ENCODE measurements at regions not wholly inside any gene's neighbourhood (a gene's known extent, or its start where the extent isn't known, plus 50 kb on each side); places are given as distances from the start of the nearest gene placed in this dataset.
"Not testable (repeated sequence)": the region's sequence is repeated elsewhere in the genome, so short reads cannot be mapped to it uniquely, and the experiment has no call there.

DNA sequence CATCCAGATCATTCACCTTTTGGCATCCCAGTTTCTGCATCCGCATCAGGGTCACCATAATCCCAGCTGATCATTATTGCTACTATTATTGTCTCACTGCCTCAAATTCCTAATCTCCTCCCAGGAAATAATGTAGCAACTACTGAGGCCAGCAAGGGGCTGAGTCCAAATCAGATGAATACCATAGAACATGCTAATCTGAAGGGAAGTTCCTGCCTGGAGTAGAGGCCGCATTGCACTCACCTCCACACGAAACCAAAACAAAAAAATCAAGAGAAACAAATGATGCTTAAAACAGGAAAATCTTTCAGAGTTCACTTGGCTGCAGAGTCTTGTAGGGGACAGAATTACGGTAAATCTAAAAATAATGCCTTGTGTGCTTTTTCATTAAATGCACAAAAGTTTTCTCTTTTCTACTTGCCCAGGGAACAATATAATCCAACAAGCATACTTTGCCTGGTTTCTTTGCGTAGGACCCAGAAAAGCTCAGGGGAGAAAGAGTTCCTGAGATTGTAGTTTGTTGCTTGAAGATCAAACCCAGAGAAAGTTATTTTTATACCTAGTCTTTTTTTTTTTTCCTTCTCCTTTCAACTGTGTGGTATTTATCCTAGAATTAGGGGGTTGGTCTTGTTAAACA lies 87.7 kb upstream of the KLF4 start:
- Histone ChIP-seq H3K4me3 (no peak overlapping the region), H3K27me3 (no peaks in the 10 kb centered on the region), H3K36me3 (no peaks in the 10 kb centered on the region), H3K4me1 (ENCODE audit: insufficient read depth) (no peaks in the 10 kb centered on the region), H3K9me3 (no peaks in the 10 kb centered on the region), H3K27ac (no peak overlapping the region)
- TF ChIP-seq, protein P1, sequence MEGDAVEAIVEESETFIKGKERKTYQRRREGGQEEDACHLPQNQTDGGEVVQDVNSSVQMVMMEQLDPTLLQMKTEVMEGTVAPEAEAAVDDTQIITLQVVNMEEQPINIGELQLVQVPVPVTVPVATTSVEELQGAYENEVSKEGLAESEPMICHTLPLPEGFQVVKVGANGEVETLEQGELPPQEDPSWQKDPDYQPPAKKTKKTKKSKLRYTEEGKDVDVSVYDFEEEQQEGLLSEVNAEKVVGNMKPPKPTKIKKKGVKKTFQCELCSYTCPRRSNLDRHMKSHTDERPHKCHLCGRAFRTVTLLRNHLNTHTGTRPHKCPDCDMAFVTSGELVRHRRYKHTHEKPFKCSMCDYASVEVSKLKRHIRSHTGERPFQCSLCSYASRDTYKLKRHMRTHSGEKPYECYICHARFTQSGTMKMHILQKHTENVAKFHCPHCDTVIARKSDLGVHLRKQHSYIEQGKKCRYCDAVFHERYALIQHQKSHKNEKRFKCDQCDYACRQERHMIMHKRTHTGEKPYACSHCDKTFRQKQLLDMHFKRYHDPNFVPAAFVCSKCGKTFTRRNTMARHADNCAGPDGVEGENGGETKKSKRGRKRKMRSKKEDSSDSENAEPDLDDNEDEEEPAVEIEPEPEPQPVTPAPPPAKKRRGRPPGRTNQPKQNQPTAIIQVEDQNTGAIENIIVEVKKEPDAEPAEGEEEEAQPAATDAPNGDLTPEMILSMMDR (IDR thresholded peaks at IDR 0.05) = no peak
- no peak for TF ChIP-seq POLR2A (IDR thresholded peaks at IDR 0.05)
- TF ChIP-seq EP300 (IDR thresholded peaks at IDR 0.05) = no peak
- intact Hi-C loops (cut with DNase I) = no loop called here
- DNase-seq = no peak
- 56 to 67% (median 59%) methylated on average over 5 of the region's 5 CpGs for WGBS, 3 donors

DNA sequence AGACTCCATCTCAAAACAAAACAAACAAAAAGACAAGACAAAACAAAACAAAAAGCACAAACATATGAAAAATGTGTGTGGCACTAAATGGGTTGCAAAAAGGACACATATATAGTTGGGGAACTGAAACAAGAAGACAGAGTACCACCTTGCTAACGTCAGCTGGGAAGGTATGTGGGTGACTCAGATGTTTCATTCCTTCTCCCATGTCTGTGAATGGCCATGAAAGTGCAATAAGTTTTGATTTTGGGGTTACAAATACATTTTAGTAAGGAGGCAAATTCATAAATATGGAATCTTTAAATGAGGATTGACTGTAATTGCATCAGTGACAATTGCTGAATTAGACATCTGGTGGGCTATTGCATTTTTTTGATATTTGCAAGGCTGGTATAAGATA lies 81.6 kb upstream of the KLF4 start:
- Histone ChIP-seq H3K4me1 (ENCODE audit: insufficient read depth) (no peaks in the 10 kb centered on the region), H3K27me3 (no peaks in the 10 kb centered on the region), H3K9me3 (no peaks in the 10 kb centered on the region), H3K4me3 (no peak overlapping the region), H3K27ac (no peak overlapping the region), H3K36me3 (no peaks in the 10 kb centered on the region)
- no peak for DNase-seq
- intact Hi-C loops (cut with DNase I) = no loop called here
- TF ChIP-seq, protein P1 (IDR thresholded peaks at IDR 0.05) = no peak
- TF ChIP-seq POLR2A (IDR thresholded peaks at IDR 0.05) (no peak), EP300 (IDR thresholded peaks at IDR 0.05) (no peak)
- WGBS, 3 donors = 64 to 86% (median 68%) methylated on average over 1 of the region's 1 CpG

DNA sequence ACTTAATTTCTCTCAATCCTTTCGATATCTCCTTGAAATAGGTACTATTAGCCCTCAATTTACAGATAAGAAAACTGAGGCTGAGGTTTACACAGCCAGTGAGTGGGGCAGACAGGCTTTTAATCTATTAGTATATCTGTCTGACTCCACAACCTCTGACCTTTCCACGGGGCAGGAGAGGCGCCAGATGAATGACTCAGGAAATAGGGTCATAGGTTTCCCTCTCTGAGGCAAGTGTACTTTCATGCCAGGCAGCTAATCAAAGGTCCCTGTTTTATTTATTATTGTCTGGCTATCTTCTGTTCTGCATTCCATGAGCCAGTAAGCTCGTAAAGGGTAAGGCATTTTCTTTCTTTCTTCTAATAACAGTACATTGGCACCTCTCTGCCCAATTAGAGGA lies 79.6 kb upstream of the KLF4 start:
- H3K9me3 ChIP-seq = no peaks in the 10 kb centered on the region
- no peak overlapping the region for H3K4me3 ChIP-seq
- TF ChIP-seq, protein P1 (IDR thresholded peaks at IDR 0.05) = no peak
- TF ChIP-seq EP300 (IDR thresholded peaks at IDR 0.05) = no peak
- no peak for TF ChIP-seq POLR2A (IDR thresholded peaks at IDR 0.05)
- no peaks in the 10 kb centered on the region for H3K4me1 ChIP-seq (ENCODE audit: insufficient read depth)
- no peak for DNase-seq
- whole genome bisulfite sequencing, 3 donors = 37 to 41% (median 40%) methylated on average over 4 of the region's 4 CpGs
- H3K27me3 ChIP-seq = no peaks in the 10 kb centered on the region
- no peaks in the 10 kb centered on the region for H3K36me3 ChIP-seq
- intact Hi-C loops (cut with DNase I) = no loop called here
- no peak overlapping the region for H3K27ac ChIP-seq

DNA sequence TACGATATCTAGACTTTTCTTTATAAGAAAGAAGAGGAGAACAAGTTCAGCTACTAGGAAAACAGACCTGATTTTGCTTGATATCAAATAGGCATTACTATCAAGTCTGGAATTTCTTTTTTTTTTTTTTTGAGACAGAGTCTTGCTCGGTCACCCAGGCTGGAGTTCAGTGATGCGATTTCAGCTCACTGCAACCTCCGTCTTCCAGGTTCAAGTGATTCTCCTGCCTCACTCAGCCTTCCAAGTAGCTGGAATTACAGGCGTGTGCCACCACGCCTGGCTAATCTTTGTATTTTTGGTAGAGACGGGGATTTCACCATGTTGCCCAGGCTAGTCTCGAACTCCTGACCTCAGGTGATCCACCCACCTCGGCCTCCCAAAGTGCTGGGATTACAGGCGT lies 78.8 kb upstream of the KLF4 start:
- DNase-seq; H3K36me3 ChIP-seq; H3K4me3 ChIP-seq; H3K27me3 ChIP-seq; H3K9me3 ChIP-seq; H3K4me1 ChIP-seq (ENCODE audit: insufficient read depth); intact Hi-C loops (cut with DNase I); H3K27ac ChIP-seq: not testable (repeated sequence)
- WGBS, 3 donors = 93% methylated on average over 10 of the region's 10 CpGs

DNA sequence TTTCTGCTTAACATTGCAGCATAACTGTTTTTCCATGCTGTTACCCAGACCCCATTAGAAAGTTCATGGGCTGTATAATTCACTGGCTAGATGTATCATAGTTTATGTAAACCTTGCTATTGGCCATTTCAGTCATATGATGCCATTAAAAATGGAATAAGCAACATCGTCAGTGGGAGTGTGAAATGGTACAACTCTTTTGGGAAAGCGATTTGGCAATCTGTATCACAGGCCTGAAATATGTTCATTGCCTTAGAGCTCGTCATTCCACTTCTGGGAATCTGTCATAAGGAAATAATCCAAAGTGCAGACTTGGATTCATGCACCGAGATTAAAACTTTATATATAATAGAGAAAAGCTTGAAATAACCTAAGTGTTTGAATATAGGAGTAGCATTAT lies 77.9 kb upstream of the KLF4 start:
- H3K27ac ChIP-seq = no peak overlapping the region
- H3K9me3 ChIP-seq = no peaks in the 10 kb centered on the region
- DNase-seq = no peak
- H3K36me3 ChIP-seq = no peaks in the 10 kb centered on the region
- intact Hi-C loops (cut with DNase I) = no loop called here
- 92 to 96% (median 95%) methylated on average over 4 of the region's 4 CpGs for WGBS, 3 donors
- TF ChIP-seq EP300 (IDR thresholded peaks at IDR 0.05) = no peak
- TF ChIP-seq, protein P1 (IDR thresholded peaks at IDR 0.05) = no peak
- no peak for TF ChIP-seq POLR2A (IDR thresholded peaks at IDR 0.05)
- no peak overlapping the region for H3K4me3 ChIP-seq
- no peaks in the 10 kb centered on the region for H3K27me3 ChIP-seq
- no peaks in the 10 kb centered on the region for H3K4me1 ChIP-seq (ENCODE audit: insufficient read depth)
